B cell (primary cell): ENCODE measurements at regions not wholly inside any gene's neighbourhood (a gene's known extent, or its start where the extent isn't known, plus 50 kb on each side); places are given as distances from the start of the nearest gene placed in this dataset.
"Not testable (repeated sequence)": the region's sequence is repeated elsewhere in the genome, so short reads cannot be mapped to it uniquely, and the experiment has no call there.

Experiments used
- ATAC-seq: fragments of 200-7000 bp; cut with Tn5 transposase; one replicate; pipeline ENCODE4 v1.10.0; 2021; ENCODE audit warnings: low read depth, mild to moderate bottlenecking, moderate number of reproducible peaks, moderate library complexity
- CTCF ChIA-PET: fragments of 350-600 bp; sonication (Branson Sonifier 250); formaldehyde crosslinking; loops from one replicate; lab custom pipeline; 2021; ENCODE audit warnings: antibody characterized with exemption, inconsistent platforms; lab: Charles Lee
- POLR2A ChIA-PET: fragments of 350-600 bp; sonication (Branson Sonifier 250); formaldehyde crosslinking; loops from one replicate; lab custom pipeline; 2021; ENCODE audit warnings: antibody characterized with exemption; lab: Charles Lee
- DNase-seq: peaks from one replicate; pipeline ENCODE4 v3.0.0; 2013
- H2AFZ ChIP-seq: 2 replicates; pipeline ENCODE4 v1.6.1; 2012; ENCODE audit warnings: mild to moderate bottlenecking, low read depth, low read length; ENCODE audit not compliant: insufficient read depth, poor library complexity, severe bottlenecking
- H3K27ac ChIP-seq, 2 donors: 1 replicate in 1 of 2; 2 replicates in 1 of 2; pipeline ENCODE4 v1.5.1; 2012 to 2013; ENCODE audit warnings: low read length in 2 of 2, mild to moderate bottlenecking in 2 of 2, moderate library complexity in 1 of 2
- H3K27me3 ChIP-seq, 4 experiments: fragments of 200-600 bp in 1 of 4; sonication (generic) in 1 of 4; replicated peaks in 1 of 4; 1 replicate in 2 of 4; 2 replicates in 2 of 4; pipeline versions ENCODE4 v1.6.1 to v1.7.0; 2013 to 2016; ENCODE audit warnings: low read length in 3 of 4, mild to moderate bottlenecking in 2 of 4, mixed read lengths in 1 of 4, moderate library complexity in 1 of 4; ENCODE audit not compliant: insufficient read depth in 4 of 4, control insufficient read depth in 3 of 4; ENCODE audit errors: control extremely low read depth in 1 of 4
- H3K36me3 ChIP-seq, 2 experiments: replicated peaks in 1 of 2; 1 replicate in 1 of 2; 2 replicates in 1 of 2; pipeline versions ENCODE4 v1.6.1 to v1.7.1; 2013; ENCODE audit warnings: low read length in 1 of 2; ENCODE audit not compliant: insufficient read depth in 2 of 2, control insufficient read depth in 1 of 2; ENCODE audit errors: control extremely low read depth in 1 of 2, extremely low read depth in 1 of 2
- H3K4me1 ChIP-seq, 2 donors: fragments of 200-600 bp in 1 of 2; sonication (generic) in 1 of 2; 1 replicate in 1 of 2; 2 replicates in 1 of 2; pipeline versions ENCODE4 v1.5.1 to v1.6.1; 2013 to 2017; ENCODE audit warnings: low read length in 2 of 2; ENCODE audit not compliant: control insufficient read depth in 2 of 2, insufficient read depth in 2 of 2
- H3K4me2 ChIP-seq: replicated peaks from 2 replicates; pipeline ENCODE3; 2012; ENCODE audit warnings: mild to moderate bottlenecking, low read depth, low read length; ENCODE audit not compliant: poor library complexity, severe bottlenecking
- H3K4me3 ChIP-seq, 5 experiments: fragments of 200-600 bp in 1 of 5; sonication (generic) in 1 of 5; 1 replicate in 3 of 5; 2 replicates in 2 of 5; pipeline versions ENCODE4 v1.5.1 to v1.7.0; 2011 to 2016; ENCODE audit warnings: low read length in 4 of 5, mild to moderate bottlenecking in 4 of 5, low read depth in 2 of 5, control low read depth in 1 of 5, moderate library complexity in 1 of 5; ENCODE audit not compliant: insufficient read depth in 1 of 5; ENCODE audit errors: control extremely low read depth in 1 of 5, extremely low read depth in 1 of 5
- H3K79me2 ChIP-seq: fragments of 200-600 bp; sonication (generic); one replicate; pipeline ENCODE4 v1.6.0; 2016; ENCODE audit warnings: low read length; ENCODE audit not compliant: control insufficient read depth, insufficient read depth
- H3K9ac ChIP-seq: fragments of 200-600 bp; sonication (generic); 2 replicates; pipeline ENCODE4 v1.6.1; 2017; ENCODE audit warnings: mild to moderate bottlenecking, low read length, moderate library complexity
- H3K9me3 ChIP-seq, 3 donors: one replicate each; pipeline versions ENCODE4 v1.6.1 to v1.7.1; 2013; ENCODE audit warnings: low read length in 2 of 3; ENCODE audit not compliant: control insufficient read depth in 2 of 3, insufficient read depth in 1 of 3; ENCODE audit errors: control extremely low read depth in 1 of 3
- H4K20me1 ChIP-seq: 2 replicates; pipeline ENCODE4 v1.6.0; 2012; ENCODE audit warnings: mild to moderate bottlenecking, low read length; ENCODE audit not compliant: insufficient read depth, control insufficient read depth, poor library complexity, severe bottlenecking
- H3K27ac Mint-ChIP-seq: one replicate; pipeline ENCODE4 v1.8.0; 2021; ENCODE audit warnings: mixed read lengths
- H3K27me3 Mint-ChIP-seq: one replicate; pipeline ENCODE4 v1.8.0; 2021; ENCODE audit warnings: mixed read lengths
- H3K4me1 Mint-ChIP-seq: one replicate; pipeline ENCODE4 v1.8.0; 2021; ENCODE audit warnings: mixed read lengths
- H3K4me3 Mint-ChIP-seq: one replicate; pipeline ENCODE4 v1.8.0; 2021; ENCODE audit warnings: mixed read lengths
- H3K9me3 Mint-ChIP-seq: one replicate; pipeline ENCODE4 v1.8.0; 2022; ENCODE audit warnings: mixed read lengths; ENCODE audit not compliant: insufficient read depth
- CTCF ChIP-seq: fragments of 200-600 bp; IDR thresholded peaks from one replicate; pipeline ENCODE4 v1.8.0; 2022; ENCODE audit warnings: antibody characterized with exemption, mild to moderate bottlenecking
- EZH2 ChIP-seq: IDR thresholded peaks from 2 replicates; pipeline ENCODE4 v1.6.1; 2012; ENCODE audit warnings: borderline replicate concordance, low read depth, mild to moderate bottlenecking, moderate library complexity, low read length; ENCODE audit not compliant: insufficient read depth, poor library complexity, severe bottlenecking
- WGBS: methylation state at CpG from one replicate; pipeline ENCODE4 v1.1.5; 2013; ENCODE audit warnings: missing lambda C conversion rate; ENCODE audit not compliant: insufficient coverage; 5-methylcytosine and 5-hydroxymethylcytosine counted together
- intact Hi-C: fragments of 100-400 bp; cut with micrococcal nuclease; formaldehyde crosslinking; loops from one replicate; pipeline ENCODE4 v1.10.0; 2022

DNA sequence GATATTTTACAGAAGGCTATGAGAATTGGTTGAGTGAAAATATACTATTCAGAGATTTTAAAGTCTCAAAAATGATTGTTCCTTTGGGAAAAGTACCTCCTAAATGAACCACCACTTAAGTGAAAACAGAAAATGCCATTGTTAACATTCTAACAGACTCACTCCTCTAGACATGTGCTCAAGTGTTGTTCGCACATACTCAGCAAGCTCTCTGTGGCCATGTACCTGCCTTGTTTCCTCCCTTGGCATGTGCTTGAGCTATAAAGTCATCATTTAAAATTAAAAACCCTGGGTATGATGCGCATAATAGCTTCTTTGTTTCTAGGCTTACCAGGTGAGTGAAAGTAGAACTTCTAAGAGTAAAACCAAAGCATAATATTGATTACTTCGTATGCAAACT is 343.2 kb upstream of the VRK2 start:
- H3K4me1 ChIP-seq: no peaks in the 10 kb centered on the region
- no peaks in the 10 kb centered on the region for H3K9me3 ChIP-seq
- intact Hi-C loops: no loop called here
- H3K4me2 ChIP-seq: no peak overlapping the region
- 100% methylated on average over 1 of the region's 3 CpGs for WGBS
- H3K27ac ChIP-seq: no peak overlapping the region
- no peak overlapping the region for H3K9ac ChIP-seq
- no peaks in the 10 kb centered on the region for H3K27me3 ChIP-seq
- H3K79me2 ChIP-seq: no peaks in the 10 kb centered on the region
- Mint-ChIP-seq H3K4me3 (no peak overlapping the region), H3K27ac (no peak overlapping the region), H3K9me3 (no peaks in the 10 kb centered on the region), H3K4me1 (peaks cover 7% of the 10 kb centered on the region), H3K27me3 (no peaks in the 10 kb centered on the region)
- DNase-seq (no peak), ATAC-seq (no peak)
- H2AFZ ChIP-seq: no peak overlapping the region
- ChIA-PET POLR2A (no interaction called here), CTCF (no interaction called here)
- no peak for TF ChIP-seq EZH2
- TF ChIP-seq CTCF: no peak
- no peak overlapping the region for H3K4me3 ChIP-seq
- H4K20me1 ChIP-seq: no peaks in the 10 kb centered on the region
- no peaks in the 10 kb centered on the region for H3K36me3 ChIP-seq

GRCh38 chr2:57707794-57708193 is 338.8 kb upstream of the VRK2 start:
- H3K9me3 Mint-ChIP-seq, H3K36me3 ChIP-seq, H3K27me3 ChIP-seq, H3K27me3 Mint-ChIP-seq, H3K4me1 Mint-ChIP-seq, H3K79me2 ChIP-seq, ATAC-seq, H3K4me2 ChIP-seq, DNase-seq, POLR2A ChIA-PET, H3K4me1 ChIP-seq, H3K27ac Mint-ChIP-seq, H3K27ac ChIP-seq, H4K20me1 ChIP-seq, H2AFZ ChIP-seq, H3K9me3 ChIP-seq, H3K9ac ChIP-seq, intact Hi-C loops, H3K4me3 ChIP-seq, H3K4me3 Mint-ChIP-seq: not testable (repeated sequence)
- WGBS: 96% methylated on average over 3 of the region's 8 CpGs
- CTCF ChIA-PET: interaction anchor here (0.7 kb wide), 1 partner anchor 760 kb away, joined by 3 read pairs; no protein-coding TSS in a partner anchor
